C4-2B (cell line): ENCODE measurements at regions not wholly inside any gene's neighbourhood (a gene's known extent, or its start where the extent isn't known, plus 50 kb on each side); places are given as distances from the start of the nearest gene placed in this dataset.

Experiments
- ZFX ChIP-seq: fragments of 450-650 bp; IDR thresholded peaks from 2 replicates; pipeline ENCODE4 v1.6.1; 2017
- TF ChIP-seq, protein P1 (sequence below): fragments of 450-650 bp; conservative IDR thresholded peaks from 2 replicates; pipeline ENCODE4 v1.5.1; 2017; ENCODE audit warnings: mild to moderate bottlenecking

- TF ChIP-seq, protein P1, sequence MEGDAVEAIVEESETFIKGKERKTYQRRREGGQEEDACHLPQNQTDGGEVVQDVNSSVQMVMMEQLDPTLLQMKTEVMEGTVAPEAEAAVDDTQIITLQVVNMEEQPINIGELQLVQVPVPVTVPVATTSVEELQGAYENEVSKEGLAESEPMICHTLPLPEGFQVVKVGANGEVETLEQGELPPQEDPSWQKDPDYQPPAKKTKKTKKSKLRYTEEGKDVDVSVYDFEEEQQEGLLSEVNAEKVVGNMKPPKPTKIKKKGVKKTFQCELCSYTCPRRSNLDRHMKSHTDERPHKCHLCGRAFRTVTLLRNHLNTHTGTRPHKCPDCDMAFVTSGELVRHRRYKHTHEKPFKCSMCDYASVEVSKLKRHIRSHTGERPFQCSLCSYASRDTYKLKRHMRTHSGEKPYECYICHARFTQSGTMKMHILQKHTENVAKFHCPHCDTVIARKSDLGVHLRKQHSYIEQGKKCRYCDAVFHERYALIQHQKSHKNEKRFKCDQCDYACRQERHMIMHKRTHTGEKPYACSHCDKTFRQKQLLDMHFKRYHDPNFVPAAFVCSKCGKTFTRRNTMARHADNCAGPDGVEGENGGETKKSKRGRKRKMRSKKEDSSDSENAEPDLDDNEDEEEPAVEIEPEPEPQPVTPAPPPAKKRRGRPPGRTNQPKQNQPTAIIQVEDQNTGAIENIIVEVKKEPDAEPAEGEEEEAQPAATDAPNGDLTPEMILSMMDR = no peak
- TF ChIP-seq ZFX = no peak
These were observed 393.7 kb downstream of the FRK start for GRCh38 chr6:115666997-115667396.
